HG02623 (cell line): ENCODE measurements at regions not wholly inside any gene's neighbourhood (a gene's known extent, or its start where the extent isn't known, plus 50 kb on each side); places are given as distances from the start of the nearest gene placed in this dataset.

ENCODE experiments used
- ATAC-seq: cut with Tn5 transposase; IDR thresholded peaks from one replicate; pipeline ENCODE4 v1.9.1; 2021; ENCODE audit warnings: moderate library complexity; ENCODE audit not compliant: unreplicated experiment

- no peak for ATAC-seq
Observed at GRCh38 chr11:45036010-45036409, 85.3 kb upstream of the TP53I11 start.

GRCh38 chr11:45036733-45037132, 86.0 kb upstream of the TP53I11 start:
- ATAC-seq, result no peak

- ATAC-seq, result no peak
Observed at GRCh38 chr11:45037434-45038005, 86.8 kb upstream of the TP53I11 start.

GRCh38 chr11:45038923-45039322, 88.2 kb upstream of the TP53I11 start:
- no peak for ATAC-seq

- ATAC-seq, result no peak
Observed at GRCh38 chr11:45041596-45041995, 90.9 kb upstream of the TP53I11 start.

- ATAC-seq, result no peak
Observed at GRCh38 chr11:45042560-45042959, 91.9 kb upstream of the TP53I11 start.

- ATAC-seq, result no peak
Observed at GRCh38 chr11:45043755-45044475, 93.2 kb upstream of the TP53I11 start.

- no peak for ATAC-seq
Observed at GRCh38 chr11:45045683-45046471, 95.2 kb upstream of the TP53I11 start.

- ATAC-seq, result no peak
Observed at GRCh38 chr11:45048313-45048841, 97.7 kb upstream of the TP53I11 start.

GRCh38 chr11:45048870-45049691, 97.4 kb upstream of the PRDM11 start:
- no peak for ATAC-seq

- no peak for ATAC-seq
Observed at GRCh38 chr11:45050111-45050510, 96.3 kb upstream of the PRDM11 start.

- no peak for ATAC-seq
Observed at GRCh38 chr11:45051621-45052020, 94.8 kb upstream of the PRDM11 start.

- ATAC-seq, result no peak
Observed at GRCh38 chr11:45052361-45052760, 94.1 kb upstream of the PRDM11 start.

- ATAC-seq, result no peak
Observed at GRCh38 chr11:45053736-45054446, 92.5 kb upstream of the PRDM11 start.

GRCh38 chr11:45054956-45055355, 91.5 kb upstream of the PRDM11 start:
- ATAC-seq, result no peak

- no peak for ATAC-seq
Observed at GRCh38 chr11:45056529-45056928, 89.9 kb upstream of the PRDM11 start.

GRCh38 chr11:45057938-45058646, 88.3 kb upstream of the PRDM11 start:
- no peak for ATAC-seq

GRCh38 chr11:45058647-45058950, 87.8 kb upstream of the PRDM11 start:
- ATAC-seq, result no peak

GRCh38 chr11:45060707-45061106, 85.7 kb upstream of the PRDM11 start:
- ATAC-seq, result no peak

- ATAC-seq, result no peak
Observed at GRCh38 chr11:45061641-45062040, 84.8 kb upstream of the PRDM11 start.
